T1000 (cell line): ENCODE measurements at regions not wholly inside any gene's neighbourhood (a gene's known extent, or its start where the extent isn't known, plus 50 kb on each side); places are given as distances from the start of the nearest gene placed in this dataset.

Experiments used
- DNase-seq: peaks from one replicate; lab custom pipeline; 2025; ENCODE audit warnings: mixed read lengths; lab: John Stamatoyannopoulos, UW

DNA sequence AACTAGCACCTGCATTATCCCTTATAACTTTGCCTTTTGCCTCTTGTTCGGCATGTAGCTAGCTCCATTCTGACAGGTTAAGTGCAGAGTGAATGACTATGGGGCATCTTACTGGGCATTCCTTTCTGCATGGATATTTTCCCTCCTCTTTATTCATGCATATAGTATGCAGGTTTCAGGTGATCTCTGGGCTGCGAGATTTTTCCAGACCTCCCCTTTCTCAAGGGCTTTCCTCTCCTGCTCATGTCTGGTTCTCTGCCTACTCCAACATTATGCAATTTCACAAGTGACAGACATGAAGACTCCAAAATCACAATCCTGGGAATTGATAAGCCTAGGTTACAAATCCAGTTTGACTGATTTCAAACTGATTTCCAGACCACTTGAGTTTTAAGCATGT is 503.8 kb downstream of the NXPH1 start:
- DNase-seq, result no peak

DNA sequence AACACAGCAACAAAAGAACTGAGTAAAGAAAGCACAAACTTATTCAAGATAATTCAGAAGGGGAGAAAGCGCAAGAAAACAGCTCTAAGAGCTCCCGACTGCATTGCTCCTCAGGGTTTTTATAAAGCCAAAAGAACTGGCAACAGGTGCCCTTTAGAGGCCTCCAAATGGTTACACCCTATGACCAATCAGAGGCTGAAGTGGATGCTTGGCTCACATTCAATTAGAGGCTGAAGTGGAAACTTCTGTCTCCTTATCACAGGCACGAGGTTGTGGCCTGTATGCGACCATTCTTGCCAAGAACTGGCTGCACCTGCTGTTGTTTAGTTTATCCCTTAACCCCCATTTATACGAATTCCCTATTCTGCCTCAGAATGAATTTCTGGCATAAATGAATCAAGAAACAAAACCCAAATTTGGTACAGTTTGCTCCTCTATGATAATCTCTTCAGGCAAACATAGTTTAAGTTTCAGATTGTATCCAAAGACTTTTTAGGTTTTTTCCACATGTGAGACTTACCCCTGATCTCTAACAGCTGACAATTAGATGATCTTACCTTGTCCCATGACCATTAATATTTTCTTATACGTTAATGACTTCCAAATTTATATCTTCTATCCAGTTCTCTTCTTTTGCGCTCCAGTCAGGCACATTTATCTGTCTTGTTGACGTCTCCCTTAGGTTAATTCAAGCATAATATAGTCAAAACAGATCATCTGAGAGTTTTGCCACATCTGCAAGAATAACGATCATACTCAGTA is 504.8 kb downstream of the NXPH1 start:
- no peak for DNase-seq

- DNase-seq, result no peak
Observed at GRCh38 chr7:8939446-8939845, 506.0 kb downstream of the NXPH1 start.

DNA sequence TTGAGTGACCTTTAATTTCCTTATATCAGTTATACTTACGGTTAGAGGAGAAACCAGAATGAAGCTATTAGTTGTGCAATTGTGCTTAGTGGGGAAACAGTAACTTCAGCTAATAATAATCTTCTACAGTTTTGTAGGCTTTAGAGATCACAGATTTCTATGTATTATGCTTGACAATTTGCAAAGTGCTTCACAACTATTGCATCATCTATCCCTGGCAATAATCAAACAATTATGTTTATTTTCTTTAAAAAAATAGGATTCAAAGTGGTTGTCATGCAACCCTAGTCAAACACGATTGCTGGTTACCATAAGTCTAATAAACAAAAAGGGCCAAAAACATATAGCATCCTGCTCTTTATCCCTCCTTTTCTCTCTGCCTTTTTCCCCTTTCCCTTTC is 530.3 kb downstream of the NXPH1 start:
- DNase-seq, result no peak

GRCh38 chr7:8965177-8965576 is 531.8 kb downstream of the NXPH1 start:
- DNase-seq, result no peak

DNA sequence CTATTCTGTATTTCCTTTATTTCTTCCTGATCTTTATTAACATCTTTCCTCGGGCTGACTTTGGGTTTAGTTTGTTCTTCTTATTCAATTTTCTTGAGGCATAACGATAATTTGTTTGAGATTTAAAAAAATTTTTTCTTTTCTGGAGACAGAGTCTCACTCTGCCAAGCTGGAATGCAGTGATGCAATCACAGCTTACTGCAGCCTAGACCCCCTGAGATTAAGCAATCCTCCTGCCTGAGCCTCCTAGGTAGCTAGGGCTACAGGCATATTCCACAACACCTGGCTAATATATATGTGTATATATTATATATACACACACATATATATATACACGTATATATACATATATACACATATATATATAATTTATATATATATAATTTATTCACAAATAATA is 540.2 kb downstream of the NXPH1 start:
- DNase-seq, result no peak

- DNase-seq, result no peak
Observed at GRCh38 chr7:8975681-8976080, 542.3 kb downstream of the NXPH1 start.

GRCh38 chr7:8982338-8982992 is 549.1 kb downstream of the NXPH1 start:
- DNase-seq, result no peak

DNA sequence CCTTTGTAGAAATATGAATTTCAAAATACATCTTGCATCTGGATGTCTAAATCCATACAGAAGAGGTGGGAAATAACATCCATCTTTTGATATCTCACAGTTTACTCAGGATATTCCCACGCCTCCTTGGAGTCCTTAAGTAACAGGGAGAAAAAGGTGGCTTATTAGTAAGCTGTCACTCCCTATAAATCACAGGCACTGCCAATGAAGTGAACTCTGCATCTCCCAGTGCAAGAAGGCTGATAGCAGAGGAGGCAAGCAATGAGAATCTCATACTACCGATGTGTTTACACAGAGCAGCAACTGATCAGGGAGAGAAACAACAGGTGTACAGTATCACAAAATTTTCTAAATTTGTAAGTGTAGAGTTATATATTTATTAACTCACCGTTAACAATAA is 551.8 kb downstream of the NXPH1 start:
- no peak for DNase-seq

DNA sequence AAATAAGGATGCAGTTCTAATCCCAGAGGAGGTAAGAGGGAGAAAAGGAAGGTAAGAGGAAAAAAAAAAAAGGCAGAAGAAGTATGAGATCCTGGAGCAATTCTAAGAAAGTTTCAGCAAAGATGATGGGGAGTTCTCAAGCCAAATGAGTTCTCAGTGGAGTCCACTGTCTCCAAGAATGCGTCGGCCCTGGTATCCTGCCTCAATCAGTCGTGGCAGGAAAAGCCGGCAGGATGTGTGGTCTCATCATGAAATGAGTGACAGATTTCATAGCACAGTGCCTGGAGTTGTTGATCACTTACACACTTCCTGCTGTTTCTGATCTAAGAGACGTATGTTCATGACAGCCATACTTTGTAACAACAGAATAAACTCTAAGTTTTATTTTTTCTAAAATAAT is 554.9 kb downstream of the NXPH1 start:
- DNase-seq, result no peak

GRCh38 chr7:8991159-8991558 is 557.8 kb downstream of the NXPH1 start:
- no peak for DNase-seq

- DNase-seq, result no peak
Observed at GRCh38 chr7:8998762-8999161, 565.4 kb downstream of the NXPH1 start.

GRCh38 chr7:9013940-9014339 is 580.5 kb downstream of the NXPH1 start:
- DNase-seq, result no peak

DNA sequence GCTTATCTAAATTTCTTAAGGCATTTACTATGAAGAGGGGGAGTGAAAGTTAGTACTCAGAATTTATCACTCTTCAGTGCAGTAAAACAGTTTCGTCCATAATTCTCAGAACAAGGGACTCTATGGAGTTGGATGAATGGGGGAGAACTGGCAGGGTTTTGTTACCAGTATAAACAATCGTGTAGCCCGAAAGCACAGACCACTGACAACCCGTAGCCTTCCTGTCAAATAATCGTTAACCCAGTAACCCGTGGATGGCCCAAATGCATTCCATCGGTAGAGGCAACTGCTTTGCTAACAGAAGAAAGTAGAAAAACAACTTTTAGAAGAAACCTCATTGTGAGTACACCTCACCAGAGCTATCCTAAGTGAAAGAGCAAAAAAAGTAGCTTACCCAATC is 583.9 kb downstream of the NXPH1 start:
- no peak for DNase-seq

- DNase-seq, result no peak
Observed at GRCh38 chr7:9022456-9022855, 589.0 kb downstream of the NXPH1 start.

GRCh38 chr7:9023675-9024294 is 590.4 kb downstream of the NXPH1 start:
- no peak for DNase-seq

DNA sequence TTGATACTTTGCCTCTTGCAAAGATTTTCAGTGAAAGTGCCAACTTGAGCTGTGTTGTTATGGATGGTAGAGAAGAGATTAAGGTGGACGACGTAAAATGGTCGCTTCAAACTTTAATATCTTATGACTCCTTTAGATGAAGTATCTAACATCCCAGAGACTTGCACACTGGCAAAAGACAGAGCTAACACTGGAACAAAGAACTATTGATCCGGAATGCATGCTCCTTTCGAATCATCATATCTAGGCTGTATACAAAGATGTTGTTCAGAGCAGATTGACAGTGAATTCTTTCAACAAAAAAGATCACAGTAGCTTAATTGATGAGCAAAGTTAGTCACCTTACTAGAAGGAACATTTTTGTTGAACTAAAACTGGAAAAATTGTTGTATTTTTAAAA is 592.7 kb downstream of the NXPH1 start:
- DNase-seq, result no peak

DNA sequence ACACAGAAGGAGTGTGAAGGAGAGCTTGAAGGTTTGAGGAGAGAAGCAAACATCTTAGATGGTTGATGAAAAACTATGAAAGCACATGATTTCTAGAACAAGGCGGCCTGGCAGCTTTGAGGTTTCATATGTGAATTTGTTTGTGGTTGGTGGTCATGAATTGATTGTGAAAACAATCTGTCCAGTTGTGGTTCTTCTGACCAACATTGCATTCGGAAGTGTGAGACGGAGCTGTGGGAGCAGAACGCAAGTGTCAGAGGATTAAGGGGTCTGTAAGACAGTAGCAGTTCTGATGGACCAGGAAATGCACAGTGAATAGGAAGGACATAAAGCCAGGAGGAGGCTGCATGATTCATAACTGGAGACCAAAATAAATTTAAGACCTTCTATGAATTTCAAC is 594.6 kb downstream of the NXPH1 start:
- DNase-seq, result no peak

GRCh38 chr7:9029681-9030530 is 596.5 kb downstream of the NXPH1 start:
- no peak for DNase-seq

- no peak for DNase-seq
Observed at GRCh38 chr7:9030976-9031375, 597.6 kb downstream of the NXPH1 start.

DNA sequence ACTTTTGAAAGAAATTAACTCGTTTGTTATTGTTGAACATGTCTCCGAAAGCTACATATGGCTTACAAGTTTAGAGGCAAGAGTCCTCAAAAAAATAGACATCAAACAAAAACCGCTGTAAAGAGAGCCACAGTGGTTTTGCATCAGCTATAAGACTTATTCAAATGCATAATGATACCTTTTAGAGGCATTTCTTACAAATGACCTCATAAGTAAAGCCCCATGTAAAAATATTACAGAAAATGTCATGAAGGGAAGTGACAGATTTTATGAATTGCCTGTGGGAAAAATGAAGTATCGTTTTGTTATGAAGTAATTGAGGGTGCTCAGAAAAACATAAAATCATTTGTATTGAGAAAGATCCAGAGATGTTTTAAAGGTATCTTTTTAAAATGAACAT is 598.0 kb downstream of the NXPH1 start:
- no peak for DNase-seq

DNA sequence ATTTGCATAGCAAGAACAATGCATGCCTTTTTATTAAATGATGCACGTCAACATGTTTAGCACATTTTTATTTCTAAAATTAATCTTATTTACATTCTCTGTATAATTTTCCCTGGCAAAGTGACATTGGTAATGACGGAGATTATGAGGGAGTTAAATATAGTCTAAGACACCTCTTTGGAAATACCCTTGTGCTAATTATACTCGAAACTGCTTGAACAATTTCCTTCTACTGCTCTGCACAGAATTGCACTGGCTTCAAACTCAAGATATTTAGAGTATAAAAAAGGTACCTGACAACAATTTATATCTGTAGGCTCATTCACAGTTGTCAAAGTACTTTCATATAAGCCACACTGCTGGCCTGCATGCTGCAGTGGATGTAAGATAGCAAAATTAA is 602.7 kb downstream of the NXPH1 start:
- no peak for DNase-seq
